NOMO-1 treated with DMSO at 0.1 percent for 48 hours (cell line): ENCODE measurements at regions not wholly inside any gene's neighbourhood (a gene's known extent, or its start where the extent isn't known, plus 50 kb on each side); places are given as distances from the start of the nearest gene placed in this dataset.

Source experiments
- DNase-seq: peaks from one replicate; lab custom pipeline; 2025; ENCODE audit not compliant: unreplicated experiment; lab: John Stamatoyannopoulos, UW

GRCh38 chr2:103734911-103735310 is 973.1 kb downstream of the TMEM182 start:
- DNase-seq: no peak

GRCh38 chr2:103738108-103738507 is 976.3 kb downstream of the TMEM182 start:
- DNase-seq: no peak

- DNase-seq: no peak
Observed at GRCh38 chr2:103738606-103739005, 976.8 kb downstream of the TMEM182 start.

- no peak for DNase-seq
Observed at GRCh38 chr2:103739186-103739585, 977.4 kb downstream of the TMEM182 start.

GRCh38 chr2:103739921-103740320 is 978.1 kb downstream of the TMEM182 start:
- DNase-seq: no peak

GRCh38 chr2:103740631-103741030 is 978.8 kb downstream of the TMEM182 start:
- no peak for DNase-seq

GRCh38 chr2:103743195-103743594 is 981.4 kb downstream of the TMEM182 start:
- no peak for DNase-seq

GRCh38 chr2:103754530-103754929 is 992.7 kb downstream of the TMEM182 start:
- no peak for DNase-seq

- DNase-seq: no peak
Observed at GRCh38 chr2:103773884-103774283, 1012.1 kb downstream of the TMEM182 start.

GRCh38 chr2:103780088-103780702 is 1018.4 kb downstream of the TMEM182 start:
- no peak for DNase-seq

- DNase-seq: no peak
Observed at GRCh38 chr2:103781313-103781712, 1019.5 kb downstream of the TMEM182 start.

- no peak for DNase-seq
Observed at GRCh38 chr2:103784261-103784660, 1022.4 kb downstream of the TMEM182 start.

- DNase-seq: no peak
Observed at GRCh38 chr2:103785432-103785831, 1023.6 kb downstream of the TMEM182 start.

- DNase-seq: no peak
Observed at GRCh38 chr2:103785956-103786355, 1024.1 kb downstream of the TMEM182 start.

- DNase-seq: no peak
Observed at GRCh38 chr2:103788389-103788788, 1026.6 kb downstream of the TMEM182 start.

- no peak for DNase-seq
Observed at GRCh38 chr2:103788951-103789350, 1027.1 kb downstream of the TMEM182 start.

- DNase-seq: no peak
Observed at GRCh38 chr2:103789381-103790095, 1027.7 kb downstream of the TMEM182 start.

GRCh38 chr2:103792042-103792441 is 1030.2 kb downstream of the TMEM182 start:
- no peak for DNase-seq

GRCh38 chr2:103798291-103798690 is 1036.5 kb downstream of the TMEM182 start:
- no peak for DNase-seq

- DNase-seq: no peak
Observed at GRCh38 chr2:103804013-103804412, 1042.2 kb downstream of the TMEM182 start.

- no peak for DNase-seq
Observed at GRCh38 chr2:103805746-103806145, 1043.9 kb downstream of the TMEM182 start.

- no peak for DNase-seq
Observed at GRCh38 chr2:103808814-103809213, 1045.1 kb upstream of the POU3F3 start.

GRCh38 chr2:103809415-103809814 is 1044.5 kb upstream of the POU3F3 start:
- DNase-seq: no peak
